ENCODE measurements at regions not wholly inside any gene's neighbourhood (a gene's known extent, or its start where the extent isn't known, plus 50 kb on each side); places are given as distances from the start of the nearest gene placed in this dataset.
"Not testable (repeated sequence)": the region's sequence is repeated elsewhere in the genome, so short reads cannot be mapped to it uniquely, and the experiment has no call there.

DNA sequence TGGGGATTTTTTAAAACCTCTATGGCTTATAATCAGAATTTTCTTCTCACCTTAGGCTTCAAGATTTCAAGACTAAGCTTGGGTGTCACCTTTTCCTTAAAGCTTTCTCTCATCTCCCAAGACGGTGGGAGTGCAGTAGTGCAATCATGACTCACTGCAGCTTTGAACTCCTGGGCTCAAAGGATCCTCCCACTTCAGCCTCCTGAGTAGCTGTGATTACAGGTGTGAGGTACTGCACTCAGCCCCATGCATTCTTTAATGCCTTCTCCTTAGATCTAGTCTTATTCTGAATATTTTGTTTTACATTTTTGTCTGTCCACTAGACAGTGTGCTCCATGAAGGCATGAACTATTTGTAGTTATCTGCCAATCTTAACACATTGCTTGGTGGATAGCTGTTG is 55.7 kb upstream of the FAT3 start:
- DNase-seq (ENCODE audit: low read depth in 2 of 2), result no peak

DNA sequence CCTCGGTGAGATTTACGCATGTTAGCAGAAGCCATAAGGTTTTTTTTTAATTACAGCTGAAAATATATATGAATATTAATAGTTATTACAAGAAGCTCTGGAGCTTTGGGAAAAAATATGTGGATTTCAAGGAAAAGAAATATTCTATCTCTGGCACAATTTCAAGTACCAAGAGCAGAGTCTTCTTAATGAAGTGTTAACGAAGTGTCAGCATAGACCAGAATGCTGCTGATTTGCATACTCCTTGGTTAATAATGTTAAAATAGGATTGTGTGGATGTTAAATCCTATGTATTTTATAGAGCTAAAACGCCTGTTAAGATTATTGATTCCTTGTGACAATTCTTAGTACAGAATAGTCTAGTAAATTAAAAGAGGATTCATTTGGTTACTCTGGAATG is 57.0 kb upstream of the FAT3 start:
- DNase-seq (ENCODE audit: low read depth in 2 of 2), result no peak

DNA sequence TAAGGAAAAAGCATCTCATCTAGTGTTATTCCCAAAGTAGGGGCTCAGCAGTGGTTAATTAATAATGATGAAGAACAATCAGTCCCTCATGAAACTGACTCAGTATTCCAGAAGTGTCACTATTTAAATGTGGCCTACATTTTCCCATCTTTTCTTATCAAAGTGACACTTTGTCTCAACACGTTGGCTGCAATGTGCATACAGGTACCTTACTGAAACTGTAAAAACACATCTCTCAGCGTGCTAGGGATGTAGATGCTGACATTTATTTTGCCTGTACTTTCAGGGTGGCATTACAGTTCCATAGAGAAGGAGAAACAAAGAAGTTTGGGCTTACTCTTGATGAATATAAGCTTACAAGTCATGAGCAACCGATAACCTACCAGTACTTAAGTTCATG is 58.3 kb upstream of the FAT3 start:
- DNase-seq (ENCODE audit: low read depth in 2 of 2), result no peak

DNA sequence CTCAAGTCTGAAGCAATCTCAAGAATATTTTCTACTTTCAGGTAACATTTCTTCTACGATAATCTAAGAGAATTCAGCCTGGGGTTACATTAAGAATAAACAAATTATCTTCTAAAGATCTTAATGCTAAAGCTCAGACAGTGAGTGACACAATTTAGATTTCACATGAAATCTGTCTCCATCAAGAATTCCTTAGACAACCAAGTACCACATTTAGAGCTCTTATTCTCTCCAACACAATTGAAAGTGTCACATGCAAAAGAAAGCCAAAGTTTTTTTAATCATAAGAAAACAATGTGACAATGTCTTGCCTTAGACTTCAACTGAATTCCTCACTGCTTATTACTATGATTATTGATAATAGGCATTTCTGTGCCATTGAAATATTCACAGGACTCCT is 60.7 kb upstream of the FAT3 start:
- no peak for DNase-seq (ENCODE audit: low read depth in 2 of 2)

DNA sequence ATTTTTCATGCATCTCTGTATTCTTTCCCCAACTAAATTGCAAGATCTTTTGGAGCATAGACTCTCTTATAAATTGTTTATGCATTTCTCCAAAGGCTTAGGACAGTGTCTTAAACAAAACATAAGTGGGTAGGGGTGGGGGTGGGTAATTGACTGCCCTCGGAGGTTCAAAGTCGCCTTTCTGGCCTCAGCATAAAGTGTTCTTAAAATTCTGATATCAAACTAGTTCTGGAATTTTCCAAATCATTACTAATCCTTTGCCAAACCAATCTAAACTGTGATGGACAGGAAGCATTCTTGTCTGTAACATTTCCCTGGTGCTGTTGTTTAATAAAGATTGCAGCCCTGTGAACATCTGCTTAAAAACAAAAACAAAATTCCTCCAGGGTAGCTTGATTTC is 61.8 kb upstream of the FAT3 start:
- DNase-seq (ENCODE audit: low read depth in 2 of 2), result no peak

DNA sequence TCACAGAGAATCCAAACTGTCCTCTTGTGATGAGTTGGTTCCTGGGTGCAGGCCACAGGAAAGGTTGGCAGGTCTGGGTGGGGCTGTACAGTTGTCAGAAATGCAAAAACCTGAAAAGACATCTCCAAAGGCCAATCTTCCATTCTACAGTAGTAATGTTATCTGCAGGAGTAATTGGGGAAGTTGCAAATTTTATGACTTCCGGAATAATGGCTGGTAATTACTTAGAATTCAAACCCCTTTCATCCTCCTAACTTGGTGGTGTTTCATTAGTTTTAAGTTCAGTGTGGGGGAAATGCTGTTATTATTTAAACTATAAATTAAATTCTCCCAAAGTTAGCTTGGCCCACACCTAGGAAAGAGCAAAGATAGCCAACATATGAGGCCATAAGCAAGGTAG is 64.7 kb upstream of the FAT3 start:
- DNase-seq (ENCODE audit: low read depth in 2 of 2), result no peak

DNA sequence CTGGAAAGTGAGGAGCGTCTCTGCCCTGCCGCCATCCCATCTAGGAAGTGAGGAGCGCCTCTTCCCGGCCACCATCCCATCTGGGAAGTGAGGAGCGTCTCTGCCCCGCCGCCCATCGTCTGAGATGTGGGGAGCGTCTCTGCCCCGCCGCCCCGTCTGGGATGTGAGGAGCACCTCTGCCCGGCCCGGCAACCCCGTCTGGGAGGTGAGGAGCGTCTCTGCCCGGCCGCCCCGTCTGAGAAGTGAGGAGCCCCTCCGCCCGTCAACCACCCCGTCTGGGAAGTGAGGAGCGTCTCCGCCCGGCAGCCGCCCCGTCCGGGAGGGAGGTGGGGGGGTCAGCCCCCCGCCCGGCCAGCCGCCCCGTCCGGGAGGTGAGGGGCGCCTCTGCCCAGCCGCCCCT is 67.2 kb upstream of the FAT3 start:
- not testable (repeated sequence) for DNase-seq (ENCODE audit: low read depth in 2 of 2)

DNA sequence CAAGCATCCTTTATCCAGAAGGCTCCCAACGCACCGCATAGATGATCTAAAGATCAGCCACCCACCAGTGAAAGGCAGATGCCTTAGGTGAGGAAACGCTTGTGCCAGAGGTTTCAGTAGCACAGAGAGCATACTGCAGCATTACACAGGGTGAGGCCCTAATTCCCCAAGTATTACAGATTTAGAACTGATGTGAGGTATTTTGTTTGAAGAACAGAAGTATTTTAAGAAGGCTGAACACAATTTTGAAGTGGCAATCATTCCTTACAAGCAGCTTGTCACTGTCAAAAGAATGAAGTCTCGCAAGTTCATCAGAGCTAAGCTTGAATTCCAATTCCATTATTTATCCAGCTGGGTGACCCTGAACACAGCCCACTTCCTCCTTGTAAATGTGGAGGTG is 70.0 kb upstream of the FAT3 start:
- DNase-seq (ENCODE audit: low read depth in 2 of 2), result no peak

DNA sequence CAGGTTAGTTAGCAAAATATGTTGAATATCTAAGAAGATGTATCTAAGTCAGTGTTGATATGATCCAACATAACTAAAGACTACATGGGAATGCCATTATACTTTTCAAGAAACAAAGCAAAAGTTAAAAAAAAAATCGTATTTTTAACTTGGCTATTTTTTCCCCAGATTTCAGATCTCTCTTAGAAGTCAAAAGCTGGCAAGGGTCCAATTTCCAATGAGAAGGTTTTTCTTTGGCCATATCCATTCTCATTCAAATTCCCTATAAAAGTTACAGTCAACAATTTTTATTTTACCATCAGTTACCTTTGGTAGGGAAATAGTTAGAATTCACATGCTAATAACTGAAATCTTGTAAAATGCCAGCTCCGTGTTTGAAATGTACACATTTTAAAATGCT is 70.5 kb upstream of the FAT3 start:
- DNase-seq (ENCODE audit: low read depth in 2 of 2), result no peak

DNA sequence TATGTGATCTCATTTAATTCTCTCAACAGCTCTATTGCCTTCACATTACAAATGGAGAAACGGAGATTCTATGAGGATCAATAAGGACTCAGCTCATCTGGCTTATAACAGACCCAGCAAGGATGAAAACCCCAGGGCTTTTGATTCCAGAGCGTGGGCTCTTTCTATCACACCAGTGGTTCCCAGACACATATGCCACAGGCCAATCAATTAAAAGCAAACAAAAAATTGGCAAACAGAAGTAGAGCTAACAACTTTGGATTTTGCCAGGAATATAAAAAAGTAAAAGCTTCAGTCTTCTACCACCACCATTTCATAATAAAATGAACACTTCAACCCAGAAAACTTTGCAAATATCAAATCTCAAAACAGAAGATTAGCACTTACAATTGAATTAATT is 71.1 kb upstream of the FAT3 start:
- DNase-seq (ENCODE audit: low read depth in 2 of 2), result no peak

DNA sequence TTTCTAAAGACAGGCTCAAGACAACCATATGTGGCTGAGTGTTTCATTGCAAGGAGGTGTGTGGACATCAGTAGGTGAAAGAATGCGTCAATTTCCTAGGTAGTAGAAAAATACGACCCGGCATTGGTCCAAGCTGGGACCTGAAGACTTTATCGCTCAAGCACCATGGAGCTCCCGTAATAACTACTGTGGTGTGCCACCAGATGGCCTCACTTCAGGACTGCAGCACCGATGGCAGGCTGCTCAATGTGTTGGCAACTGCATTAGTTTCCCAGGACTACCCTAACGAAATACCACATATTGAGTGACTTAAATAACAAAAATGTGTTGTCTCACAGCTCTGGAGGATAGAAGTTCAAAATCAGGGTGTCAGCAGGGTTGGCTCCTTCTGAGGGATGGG is 72.4 kb upstream of the FAT3 start:
- DNase-seq (ENCODE audit: low read depth in 2 of 2), result no peak

DNA sequence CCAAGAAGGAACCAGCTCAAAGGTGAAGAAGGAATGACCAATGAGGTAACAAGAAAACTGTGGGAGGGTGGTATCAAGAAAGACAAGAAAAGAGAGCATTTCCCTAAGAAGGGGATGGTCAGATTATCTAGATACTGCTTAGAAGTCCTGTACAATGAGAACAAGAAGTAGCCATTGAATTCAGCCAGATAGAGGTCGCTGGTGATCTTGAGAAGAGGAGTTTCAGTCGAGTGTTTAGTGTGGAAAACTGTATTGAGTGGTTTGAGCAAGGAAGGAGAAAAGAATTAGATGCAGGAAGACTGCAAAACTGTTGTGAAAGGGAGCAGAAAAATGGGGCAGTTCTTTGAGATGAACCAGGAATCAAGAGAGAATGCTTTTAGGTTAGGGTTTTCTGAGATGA is 74.6 kb upstream of the FAT3 start:
- no peak for DNase-seq (ENCODE audit: low read depth in 2 of 2)

DNA sequence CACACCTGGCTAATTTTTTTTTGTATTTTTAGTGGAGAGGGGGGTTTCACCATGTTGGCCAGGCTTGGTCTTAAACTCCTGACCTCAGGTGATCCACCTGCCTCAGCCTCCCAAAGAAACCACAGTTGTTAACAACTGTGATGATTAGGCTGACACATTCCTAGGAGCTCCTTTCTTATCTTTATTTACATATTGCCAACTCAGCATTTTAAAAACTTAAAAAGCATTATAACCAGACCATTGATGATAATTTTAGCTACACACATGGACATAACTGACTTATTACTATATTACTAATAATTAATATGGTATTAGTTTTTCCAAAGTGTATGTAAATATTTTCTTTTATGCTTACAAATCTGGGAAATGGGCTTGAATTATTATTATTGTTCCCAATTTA is 82.9 kb upstream of the FAT3 start:
- no peak for DNase-seq (ENCODE audit: low read depth in 2 of 2)

DNA sequence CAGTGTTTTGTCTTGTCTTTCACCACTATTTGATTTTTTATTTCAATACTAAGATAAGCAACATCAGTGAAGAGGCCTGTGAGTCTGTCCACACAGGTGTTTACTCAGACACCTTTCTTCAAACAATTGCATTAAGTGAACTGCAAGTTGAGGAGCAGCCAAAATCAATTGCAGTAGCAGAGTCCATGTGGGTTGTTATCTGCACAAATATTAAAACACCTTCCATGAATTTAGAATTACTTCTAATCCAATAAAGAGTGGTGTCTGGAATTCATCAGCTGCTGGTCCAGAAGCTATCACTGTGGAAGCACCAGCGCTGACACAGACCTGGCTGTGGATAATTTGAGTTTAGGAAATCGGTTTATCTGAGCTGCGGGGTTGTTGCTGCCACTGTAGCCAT is 83.5 kb upstream of the FAT3 start:
- DNase-seq (ENCODE audit: low read depth in 2 of 2), result no peak

DNA sequence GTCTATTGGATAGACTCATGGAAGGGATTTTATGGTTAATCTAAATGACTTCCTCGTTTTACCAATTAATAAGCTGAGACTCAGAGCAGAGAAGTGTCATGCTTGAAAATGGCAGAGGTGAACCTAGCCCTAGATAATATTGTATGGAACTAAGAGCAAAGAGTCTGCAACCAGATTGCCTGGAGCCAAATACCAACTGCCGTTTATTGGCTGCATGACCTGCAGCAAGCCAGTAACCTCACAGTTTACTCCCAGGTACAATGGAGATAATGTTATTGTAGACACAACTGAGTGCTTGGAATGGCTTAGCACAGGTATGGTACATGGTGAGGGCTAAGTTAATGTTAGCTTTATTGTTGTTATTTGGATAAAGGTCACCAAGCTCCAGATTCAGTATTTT is 84.6 kb upstream of the FAT3 start:
- DNase-seq (ENCODE audit: low read depth in 2 of 2), result no peak

DNA sequence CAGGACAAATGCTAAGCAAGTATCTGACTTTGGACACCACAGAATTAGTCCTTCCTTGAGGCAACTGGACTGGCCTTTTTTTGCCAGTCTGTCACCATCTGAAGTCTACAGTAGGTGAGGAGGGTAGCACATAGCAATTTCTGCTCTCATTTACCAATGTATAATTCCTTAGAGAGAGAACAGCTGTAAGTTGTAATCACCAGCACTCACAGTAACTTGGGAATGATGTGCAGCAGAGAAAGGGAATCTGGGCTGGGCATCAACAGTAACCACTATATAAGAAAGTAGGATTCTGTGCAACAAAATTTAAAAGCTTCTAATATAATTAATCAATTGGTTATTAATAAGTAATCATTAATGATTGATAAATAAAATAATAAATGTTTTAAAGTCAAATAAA is 86.3 kb upstream of the FAT3 start:
- DNase-seq (ENCODE audit: low read depth in 2 of 2), result no peak

DNA sequence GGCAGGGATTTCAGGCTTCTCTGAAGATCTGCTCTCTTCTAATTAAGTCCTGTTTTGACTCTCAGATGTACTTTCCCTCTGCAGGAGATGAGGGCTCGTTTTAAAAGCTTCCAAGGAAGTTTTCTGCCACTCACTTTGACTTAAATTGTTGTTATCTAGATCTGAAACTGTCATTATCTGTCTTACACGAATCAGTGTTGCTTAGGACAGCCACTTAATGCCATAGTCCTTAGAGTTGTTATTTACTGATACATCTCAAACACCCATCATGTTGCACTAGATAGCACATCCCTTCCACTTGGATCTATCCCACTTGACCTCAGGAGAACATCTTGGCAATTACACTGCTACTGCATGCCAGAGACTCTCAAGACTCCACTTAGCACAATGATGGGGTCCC is 86.9 kb upstream of the FAT3 start:
- DNase-seq (ENCODE audit: low read depth in 2 of 2), result no peak

DNA sequence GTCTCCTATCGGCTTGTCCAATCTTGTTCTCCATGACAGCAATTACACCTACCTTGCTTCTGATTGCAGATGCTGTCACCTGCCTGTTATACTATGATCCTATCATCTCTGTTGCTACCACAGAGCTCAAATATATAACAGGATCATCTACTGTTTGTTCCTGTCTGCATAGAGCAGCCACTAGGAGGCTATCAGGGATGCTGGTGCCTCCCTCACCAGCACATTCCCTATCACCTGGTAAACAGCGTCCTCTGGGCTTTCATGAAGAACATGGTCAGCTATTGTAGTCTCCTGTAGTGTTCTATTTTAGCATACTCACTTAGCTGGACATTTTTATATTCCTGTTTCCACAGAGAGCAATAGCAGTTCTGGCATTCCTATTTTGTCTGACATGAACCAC is 87.8 kb upstream of the FAT3 start:
- DNase-seq (ENCODE audit: low read depth in 2 of 2), result no peak

DNA sequence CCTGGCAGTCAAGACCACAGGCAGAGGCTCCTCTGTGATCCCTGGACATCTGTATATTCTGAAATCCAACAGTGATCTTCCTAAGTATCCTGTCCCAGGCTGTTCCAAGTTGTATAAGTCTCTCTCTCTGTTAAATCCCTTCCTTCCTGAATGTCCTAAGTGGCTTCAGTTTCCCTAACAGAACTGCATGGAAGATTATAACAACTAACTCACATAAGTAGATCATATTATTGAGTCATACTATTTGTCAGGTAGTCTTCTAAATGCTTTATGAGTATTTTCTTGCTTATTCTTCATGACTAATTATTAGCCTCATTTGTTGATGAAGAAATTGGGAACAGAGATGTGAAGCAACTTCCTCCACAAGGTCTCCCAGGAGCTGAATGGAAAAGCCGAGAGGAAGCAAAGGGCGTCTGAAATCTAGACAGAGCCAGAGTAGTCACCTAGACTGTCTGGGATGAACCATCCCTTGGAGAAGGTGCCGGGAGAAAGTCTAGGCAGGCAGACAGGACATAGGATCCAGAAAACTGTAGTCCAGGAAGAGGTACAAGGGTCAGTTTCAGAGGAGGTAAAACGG is 93.2 kb upstream of the FAT3 start:
- DNase-seq (ENCODE audit: low read depth in 2 of 2), result no peak

DNA sequence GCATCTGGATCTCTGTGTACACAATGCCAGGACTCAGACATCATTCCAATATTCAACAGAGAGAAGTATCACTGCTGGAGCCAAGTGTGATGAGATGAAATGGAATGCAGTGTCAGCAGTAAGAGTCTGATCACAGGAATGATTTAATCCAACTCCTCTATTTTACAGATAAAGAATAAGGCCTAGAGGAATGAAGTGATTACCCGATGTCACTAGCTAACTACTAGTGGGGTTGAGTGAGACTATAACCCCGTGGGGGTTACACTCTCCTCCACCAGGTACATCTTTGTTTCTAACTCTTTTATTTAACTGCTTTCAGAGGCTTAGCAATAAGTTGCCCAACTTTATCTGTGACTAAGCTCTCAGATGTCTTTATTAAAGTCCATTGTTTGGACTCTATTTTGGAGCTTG is 94.2 kb upstream of the FAT3 start:
- no peak for DNase-seq (ENCODE audit: low read depth in 2 of 2)

DNA sequence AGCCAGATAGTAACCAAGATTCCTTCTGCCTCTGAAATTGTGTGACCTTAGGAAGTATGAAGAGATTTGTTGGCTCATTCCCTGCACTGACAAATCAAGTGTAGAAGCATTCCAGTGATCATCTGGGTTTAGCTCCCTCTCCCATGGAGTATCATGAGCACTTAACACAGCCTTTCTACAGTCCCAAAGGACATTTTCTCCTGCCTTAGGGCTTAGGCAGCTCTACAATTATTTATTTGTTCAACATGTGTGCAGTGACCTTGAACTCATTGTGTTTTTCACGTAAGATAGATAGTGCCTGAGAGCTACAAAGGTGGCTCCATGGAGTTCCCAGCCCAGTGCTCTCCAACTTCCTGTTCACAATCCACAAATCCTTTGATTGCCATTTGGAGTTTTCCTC is 94.8 kb upstream of the FAT3 start:
- DNase-seq (ENCODE audit: low read depth in 2 of 2), result no peak

DNA sequence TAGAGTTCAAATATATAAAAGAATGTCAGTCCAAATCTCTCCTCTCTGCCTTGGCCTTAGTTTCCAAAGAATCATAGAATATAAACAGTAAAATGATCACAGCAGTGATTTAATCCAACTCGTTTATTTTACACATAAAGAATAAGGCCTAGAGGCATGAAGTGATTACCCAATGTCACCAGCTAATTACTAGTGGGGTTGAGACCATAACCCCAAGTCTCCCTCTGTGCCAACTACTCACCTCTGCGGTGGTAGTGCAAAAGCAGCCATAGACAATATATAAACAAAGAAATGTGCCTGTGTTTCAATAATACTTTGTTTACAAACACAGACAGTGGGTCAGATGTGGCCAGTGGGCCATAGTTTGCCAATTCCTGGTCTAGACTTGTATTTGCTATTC is 96.6 kb upstream of the FAT3 start:
- no peak for DNase-seq (ENCODE audit: low read depth in 2 of 2)

DNA sequence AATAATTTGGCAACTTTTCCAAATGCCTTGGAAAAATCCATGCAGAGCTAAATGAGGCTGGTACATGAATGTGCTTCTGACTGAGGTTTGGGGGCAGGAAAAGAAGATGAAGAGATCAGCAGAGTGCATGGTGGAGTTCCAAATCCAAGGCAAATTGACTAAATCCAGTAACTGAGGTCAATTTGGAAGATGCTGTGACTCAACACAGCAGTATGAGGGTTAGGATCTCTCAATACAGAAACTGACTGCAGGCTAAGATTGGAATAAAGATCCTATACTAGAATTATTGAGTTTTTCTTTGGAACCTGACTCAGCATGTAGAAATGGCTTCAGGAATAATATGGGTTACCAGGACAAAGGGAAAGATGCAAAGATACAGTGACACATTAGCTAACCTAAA is 99.3 kb upstream of the FAT3 start:
- no peak for DNase-seq (ENCODE audit: low read depth in 2 of 2)

DNA sequence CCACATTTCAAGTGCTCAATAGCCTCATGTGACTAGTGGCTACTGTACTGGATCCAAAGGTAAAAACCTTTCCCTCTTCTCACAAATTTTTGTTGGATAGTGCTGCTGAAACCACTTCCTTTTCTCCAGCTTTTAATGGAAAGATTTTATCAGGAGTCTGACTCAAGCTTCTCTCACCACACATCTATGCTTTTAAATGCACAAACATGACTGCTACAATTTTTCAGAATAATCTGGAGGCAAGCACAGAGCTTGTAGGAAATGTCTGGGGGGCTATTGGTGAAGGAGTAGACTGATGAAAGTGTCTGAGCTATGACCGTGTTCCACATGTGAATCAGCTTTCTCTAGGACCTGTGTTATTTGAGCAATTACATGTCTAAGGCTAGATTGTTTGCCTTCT is 101.1 kb upstream of the FAT3 start:
- DNase-seq (ENCODE audit: low read depth in 2 of 2), result no peak

DNA sequence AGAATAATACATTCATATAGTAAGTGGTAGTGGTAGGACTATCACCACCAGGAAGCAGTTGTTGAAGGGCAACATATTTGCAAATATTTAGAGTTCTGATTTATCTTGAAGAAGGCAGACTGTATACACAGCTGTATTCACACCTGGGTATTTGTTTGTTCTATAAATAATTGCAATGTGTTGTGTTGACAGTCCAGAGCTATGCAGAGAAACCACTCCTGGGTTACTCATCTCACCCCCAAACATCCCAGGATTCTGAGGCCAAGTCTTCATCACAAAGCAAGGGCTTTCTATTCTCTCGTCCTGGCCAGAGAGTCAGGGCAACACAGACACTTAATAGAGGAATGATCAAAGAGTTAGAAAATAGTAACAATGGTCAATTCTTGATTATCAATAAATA is 102.1 kb upstream of the FAT3 start:
- DNase-seq (ENCODE audit: low read depth in 2 of 2), result no peak
